ENCODE measurements at regions not wholly inside any gene's neighbourhood (a gene's known extent, or its start where the extent isn't known, plus 50 kb on each side); places are given as distances from the start of the nearest gene placed in this dataset.

DNA sequence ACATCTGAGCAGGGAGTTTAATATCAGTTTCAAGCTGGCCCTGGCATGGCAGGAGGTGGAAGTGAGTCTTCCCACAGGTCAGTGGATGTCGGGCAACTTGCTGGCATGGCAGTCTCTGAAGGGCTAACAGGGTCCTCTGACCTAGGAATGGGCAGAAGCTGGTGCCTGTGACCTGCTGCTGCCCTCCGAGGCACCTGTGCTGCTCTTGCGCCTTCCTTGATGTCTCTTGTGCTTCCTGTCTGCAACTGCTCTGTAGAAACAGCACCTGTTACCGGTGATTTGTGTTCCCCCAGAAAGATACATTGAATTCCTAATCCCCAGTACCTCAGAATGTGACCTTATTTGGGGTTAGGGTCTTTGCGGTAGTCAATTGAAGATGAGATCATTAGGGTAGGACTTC lies 86.5 kb upstream of the SLC22A11 start:
- Histone ChIP-seq H3K4me1 (replicated peaks in 1 of 2) (no peaks in the 10 kb centered on the region), H3K27ac (no peak overlapping the region), H3K4me3 (no peak overlapping the region), H3K27me3 (no peaks in the 10 kb centered on the region), H3K36me3 (replicated peaks in 1 of 2) (no peaks in the 10 kb centered on the region), H3K9me3 (replicated peaks in 1 of 3) (no peaks in the 10 kb centered on the region)
- intact Hi-C loops (cut with DNase I), result no loop called here
- no peak for TF ChIP-seq POLR2A (IDR thresholded peaks at IDR 0.05)
- TF ChIP-seq, protein P1, sequence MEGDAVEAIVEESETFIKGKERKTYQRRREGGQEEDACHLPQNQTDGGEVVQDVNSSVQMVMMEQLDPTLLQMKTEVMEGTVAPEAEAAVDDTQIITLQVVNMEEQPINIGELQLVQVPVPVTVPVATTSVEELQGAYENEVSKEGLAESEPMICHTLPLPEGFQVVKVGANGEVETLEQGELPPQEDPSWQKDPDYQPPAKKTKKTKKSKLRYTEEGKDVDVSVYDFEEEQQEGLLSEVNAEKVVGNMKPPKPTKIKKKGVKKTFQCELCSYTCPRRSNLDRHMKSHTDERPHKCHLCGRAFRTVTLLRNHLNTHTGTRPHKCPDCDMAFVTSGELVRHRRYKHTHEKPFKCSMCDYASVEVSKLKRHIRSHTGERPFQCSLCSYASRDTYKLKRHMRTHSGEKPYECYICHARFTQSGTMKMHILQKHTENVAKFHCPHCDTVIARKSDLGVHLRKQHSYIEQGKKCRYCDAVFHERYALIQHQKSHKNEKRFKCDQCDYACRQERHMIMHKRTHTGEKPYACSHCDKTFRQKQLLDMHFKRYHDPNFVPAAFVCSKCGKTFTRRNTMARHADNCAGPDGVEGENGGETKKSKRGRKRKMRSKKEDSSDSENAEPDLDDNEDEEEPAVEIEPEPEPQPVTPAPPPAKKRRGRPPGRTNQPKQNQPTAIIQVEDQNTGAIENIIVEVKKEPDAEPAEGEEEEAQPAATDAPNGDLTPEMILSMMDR (IDR thresholded peaks at IDR 0.05), result no peak
- DNase-seq, result no peak
- 74 to 83% (median 79%) methylated on average over 4 to 5 of the region's 5 CpGs for WGBS, 4 donors

DNA sequence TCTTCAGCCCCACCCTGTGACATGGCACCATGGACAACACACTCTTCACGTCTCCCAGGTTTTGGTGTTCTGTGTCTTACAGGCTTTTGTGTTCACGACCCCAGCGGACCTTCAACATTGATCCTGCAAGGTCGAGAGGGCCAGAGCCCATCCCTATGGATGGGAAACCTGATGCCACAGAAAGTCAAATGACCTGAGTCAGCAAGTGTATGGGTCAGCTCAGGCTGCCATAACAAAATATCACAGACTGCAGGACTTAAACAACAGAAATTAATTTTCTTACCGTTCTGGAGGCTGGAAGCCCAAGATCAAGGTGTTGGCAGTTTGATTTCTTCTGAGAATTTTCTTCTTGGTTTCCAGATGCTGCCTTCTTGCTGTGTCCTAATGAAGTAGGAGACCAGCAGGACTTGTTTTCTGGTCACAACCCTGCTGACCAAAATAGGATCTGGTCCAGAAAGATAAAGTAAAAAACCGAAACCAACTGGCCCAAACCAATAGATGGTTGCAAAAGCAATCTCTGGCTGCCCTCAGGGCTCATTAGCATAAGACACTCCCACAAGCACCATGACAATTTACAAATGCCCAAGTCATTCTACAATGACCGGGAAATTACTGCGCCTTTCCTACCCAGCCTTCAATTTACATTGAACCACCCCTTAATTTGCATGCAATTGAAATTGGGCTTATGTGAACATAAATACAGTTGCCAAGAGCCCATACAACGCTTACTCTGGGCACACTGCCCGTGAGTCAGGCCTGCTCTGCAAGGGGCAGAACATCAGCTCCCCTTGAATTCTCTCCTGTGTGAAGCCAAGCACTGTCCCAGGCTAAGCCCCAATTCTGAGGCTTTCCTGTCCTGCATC lies 82.9 kb upstream of the SLC22A11 start:
- intact Hi-C loops (cut with DNase I), result no loop called here
- H3K4me3 ChIP-seq, result no peak overlapping the region
- H3K9me3 ChIP-seq (replicated peaks in 1 of 3), result no peaks in the 10 kb centered on the region
- H3K27ac ChIP-seq, result no peak overlapping the region
- TF ChIP-seq POLR2A (IDR thresholded peaks at IDR 0.05), result no peak
- peak in 1 of 7 donors; percentile 31 for DNase-seq
- no peaks in the 10 kb centered on the region for H3K27me3 ChIP-seq
- WGBS, 4 donors, result 72 to 85% (median 81%) methylated on average over 10 of the region's 10 CpGs
- H3K36me3 ChIP-seq (replicated peaks in 1 of 2), result no peaks in the 10 kb centered on the region
- H3K4me1 ChIP-seq (replicated peaks in 1 of 2), result no peaks in the 10 kb centered on the region

DNA sequence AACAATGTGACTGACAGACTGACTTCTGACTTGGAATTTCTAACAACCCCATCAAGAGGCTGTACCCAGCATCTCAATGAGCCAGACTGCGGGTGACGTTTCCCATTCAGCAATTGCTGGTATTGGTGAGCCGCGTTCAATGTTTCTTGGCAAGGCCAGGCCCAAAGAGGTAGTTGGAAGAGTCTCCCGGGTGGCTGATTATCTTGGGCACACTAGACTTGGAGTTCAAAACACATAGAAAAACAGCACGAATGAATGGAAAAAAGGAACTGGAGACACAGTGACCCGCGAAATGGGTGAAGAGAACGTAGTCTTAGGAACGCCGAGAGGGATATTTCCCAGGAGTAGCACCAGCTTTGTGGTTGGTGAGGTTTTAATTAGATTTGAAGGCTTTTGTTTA lies 81.1 kb upstream of the SLC22A11 start:
- no peak overlapping the region for H3K27ac ChIP-seq
- H3K27me3 ChIP-seq, result no peaks in the 10 kb centered on the region
- intact Hi-C loops (cut with DNase I), result no loop called here
- 84 to 92% (median 91%) methylated on average over 11 of the region's 11 CpGs for WGBS, 4 donors
- H3K9me3 ChIP-seq (replicated peaks in 1 of 3), result no peaks in the 10 kb centered on the region
- no peaks in the 10 kb centered on the region for H3K4me1 ChIP-seq (replicated peaks in 1 of 2)
- H3K36me3 ChIP-seq (replicated peaks in 1 of 2), result no peaks in the 10 kb centered on the region
- peak in 1 of 7 donors; percentile 6 for DNase-seq
- H3K4me3 ChIP-seq, result no peak overlapping the region
- TF ChIP-seq POLR2A (IDR thresholded peaks at IDR 0.05), result no peak
- TF ChIP-seq, protein P1 (IDR thresholded peaks at IDR 0.05), result no peak

DNA sequence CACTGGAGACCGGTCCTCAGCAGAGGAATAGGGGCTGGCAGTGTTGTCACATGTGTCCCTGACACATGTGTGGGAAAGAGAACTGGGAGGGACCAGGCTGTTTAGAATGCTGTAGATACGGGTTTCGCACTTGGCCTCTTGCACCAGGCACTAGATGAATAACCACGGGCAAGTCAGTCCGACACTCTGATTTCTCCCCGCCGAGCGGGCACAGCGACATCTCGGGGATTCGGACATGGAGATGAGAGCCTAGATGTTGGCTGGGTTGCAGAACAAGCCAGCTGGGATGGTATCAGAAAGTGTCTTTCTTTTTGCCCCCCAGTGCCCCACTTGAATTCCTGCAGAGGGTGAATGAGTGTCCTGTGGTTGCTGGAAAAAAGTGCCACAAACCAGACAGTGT lies 80.6 kb upstream of the SLC22A11 start:
- intact Hi-C loops (cut with DNase I), result no loop called here

More for the DNA sequence above, 80.6 kb upstream of the SLC22A11 start:
- 90 to 94% (median 92%) methylated on average over 11 of the region's 11 CpGs for WGBS, 4 donors
- Histone ChIP-seq H3K27me3 (no peaks in the 10 kb centered on the region), H3K4me1 (replicated peaks in 1 of 2) (no peaks in the 10 kb centered on the region), H3K9me3 (replicated peaks in 1 of 3) (no peaks in the 10 kb centered on the region), H3K36me3 (replicated peaks in 1 of 2) (no peaks in the 10 kb centered on the region), H3K27ac (no peak overlapping the region), H3K4me3 (no peak overlapping the region)
- peak in 1 of 7 donors; percentile 35 for DNase-seq
- TF ChIP-seq, protein P1 (IDR thresholded peaks at IDR 0.05), result no peak
- TF ChIP-seq POLR2A (IDR thresholded peaks at IDR 0.05), result no peak
